Skin of body (tissue), 1 donor: ENCODE measurements at regions not wholly inside any gene's neighbourhood (a gene's known extent, or its start where the extent isn't known, plus 50 kb on each side); places are given as distances from the start of the nearest gene placed in this dataset.

ENCODE experiments used
- DNase-seq: peaks from one replicate; lab custom pipeline; 2025; lab: John Stamatoyannopoulos, UW

- no peak for DNase-seq
Observed at GRCh38 chr20:7610681-7611080, 329.6 kb downstream of the HAO1 start.

DNA sequence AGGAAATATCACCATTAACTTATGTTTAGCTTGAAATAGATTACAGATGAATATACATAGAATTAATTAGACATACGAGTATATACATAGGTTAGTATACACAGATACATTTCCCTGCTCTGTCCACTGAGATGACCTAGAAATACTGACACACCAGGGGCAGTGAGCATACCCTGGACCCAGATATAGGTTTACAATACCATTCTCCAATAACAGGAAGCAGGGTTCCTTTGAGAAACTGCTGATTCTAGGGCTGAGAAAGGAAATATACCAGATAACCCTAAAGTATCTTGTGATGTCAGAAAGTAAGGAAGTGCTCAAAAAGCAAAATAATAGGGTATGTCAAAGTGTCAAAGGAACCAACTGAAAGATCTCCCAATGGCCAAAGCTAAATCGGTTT lies 322.5 kb downstream of the HAO1 start:
- DNase-seq, result no peak

- no peak for DNase-seq
Observed at GRCh38 chr20:7622399-7622961, 317.8 kb downstream of the HAO1 start.

DNA sequence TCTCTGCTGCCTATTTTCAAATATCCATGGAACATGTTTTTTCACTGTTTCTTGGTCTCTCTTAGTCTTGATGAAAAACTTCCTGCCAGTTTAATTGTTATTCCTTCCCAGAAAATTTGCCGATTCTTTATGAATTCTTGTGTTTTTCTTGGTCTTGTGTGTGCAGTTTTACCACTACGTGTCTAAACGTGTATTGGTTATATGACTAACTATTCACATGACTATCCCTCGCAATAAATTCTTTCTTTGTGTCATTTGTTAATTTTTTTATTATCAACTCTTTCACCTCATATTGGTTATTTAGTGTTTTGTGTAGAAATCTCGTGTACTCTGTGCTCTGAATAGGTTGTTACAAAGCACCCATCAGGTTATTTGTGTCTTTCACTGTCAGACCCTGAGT lies 315.4 kb downstream of the HAO1 start:
- no peak for DNase-seq

DNA sequence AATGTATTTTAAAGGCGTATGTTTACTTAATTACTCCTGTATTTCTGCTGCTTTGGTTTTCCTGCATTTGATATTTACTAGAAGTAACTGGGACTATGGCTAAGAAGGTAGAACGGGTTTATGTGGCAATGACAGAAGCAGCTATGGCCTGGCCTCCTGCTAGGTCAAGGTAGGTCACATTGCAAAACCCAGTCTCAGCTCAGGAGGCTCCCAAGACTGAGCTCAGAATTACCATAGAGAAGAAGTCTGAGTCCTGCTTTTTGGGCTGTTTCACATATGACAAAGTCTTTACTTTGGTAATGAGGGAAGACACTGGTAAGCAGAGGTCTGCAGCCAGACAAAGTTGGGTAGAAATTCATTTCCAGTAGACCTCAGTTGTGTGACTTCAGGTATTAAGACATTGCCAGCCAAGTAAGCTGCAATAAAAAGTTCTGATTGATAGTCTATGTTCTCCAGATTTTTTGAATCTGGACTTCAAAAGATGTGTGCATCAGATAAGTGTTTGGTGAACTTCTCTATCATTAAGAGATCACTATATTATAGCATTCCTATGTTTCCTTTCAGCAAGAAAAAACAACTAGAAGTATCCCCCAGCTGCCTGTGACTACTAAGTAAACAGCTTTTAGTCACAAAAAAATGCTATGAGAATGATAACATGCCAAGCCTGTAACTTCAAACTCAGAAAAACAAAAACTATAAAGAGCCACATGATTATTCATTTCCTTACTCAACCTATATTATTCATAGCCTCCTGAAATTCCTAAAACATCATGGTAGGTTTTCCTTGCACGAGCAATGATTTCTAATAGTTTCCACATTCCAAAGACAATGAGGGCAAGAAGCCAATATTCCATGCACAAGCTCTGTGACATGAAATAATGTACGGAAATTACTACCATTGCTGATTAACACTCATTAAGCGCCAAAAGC lies 312.3 kb downstream of the HAO1 start:
- DNase-seq, result peak; percentile 82

DNA sequence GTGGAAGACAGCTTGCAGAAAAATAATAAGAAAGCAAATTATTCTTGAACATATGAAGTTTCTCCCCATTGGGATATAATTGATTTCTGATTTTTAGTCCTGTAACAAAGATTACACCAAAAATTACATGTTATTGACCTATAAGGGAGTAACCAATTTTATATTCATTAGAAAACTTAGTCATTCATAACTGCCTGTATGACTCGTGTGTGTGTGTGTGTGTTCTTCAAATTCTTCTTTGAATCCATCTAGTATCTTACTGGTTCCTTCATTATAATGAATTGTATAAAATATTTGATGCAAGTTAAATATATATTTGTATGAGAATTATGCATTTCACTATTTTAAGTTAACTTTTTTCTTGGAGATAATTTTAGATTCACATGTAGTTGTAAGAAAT lies 310.4 kb downstream of the HAO1 start:
- DNase-seq, result no peak

DNA sequence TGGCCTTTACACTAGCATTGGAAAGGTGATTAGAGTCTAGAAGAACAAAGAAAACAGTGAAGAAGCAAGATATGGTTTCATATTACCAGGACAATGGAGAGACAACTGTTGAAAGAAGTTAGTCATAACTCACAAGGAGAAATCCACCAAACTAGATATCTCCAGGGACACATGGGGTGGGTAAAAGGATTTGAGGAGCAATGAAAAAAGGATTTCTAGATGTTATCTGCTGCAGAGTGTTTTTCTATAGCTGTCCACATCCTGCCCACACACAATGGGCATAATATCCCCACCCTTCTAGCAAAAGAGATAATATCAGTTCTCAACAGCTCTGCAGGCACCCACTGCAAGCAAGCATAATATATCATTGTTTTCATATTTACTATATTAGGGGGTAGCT lies 303.1 kb downstream of the HAO1 start:
- DNase-seq, result no peak

DNA sequence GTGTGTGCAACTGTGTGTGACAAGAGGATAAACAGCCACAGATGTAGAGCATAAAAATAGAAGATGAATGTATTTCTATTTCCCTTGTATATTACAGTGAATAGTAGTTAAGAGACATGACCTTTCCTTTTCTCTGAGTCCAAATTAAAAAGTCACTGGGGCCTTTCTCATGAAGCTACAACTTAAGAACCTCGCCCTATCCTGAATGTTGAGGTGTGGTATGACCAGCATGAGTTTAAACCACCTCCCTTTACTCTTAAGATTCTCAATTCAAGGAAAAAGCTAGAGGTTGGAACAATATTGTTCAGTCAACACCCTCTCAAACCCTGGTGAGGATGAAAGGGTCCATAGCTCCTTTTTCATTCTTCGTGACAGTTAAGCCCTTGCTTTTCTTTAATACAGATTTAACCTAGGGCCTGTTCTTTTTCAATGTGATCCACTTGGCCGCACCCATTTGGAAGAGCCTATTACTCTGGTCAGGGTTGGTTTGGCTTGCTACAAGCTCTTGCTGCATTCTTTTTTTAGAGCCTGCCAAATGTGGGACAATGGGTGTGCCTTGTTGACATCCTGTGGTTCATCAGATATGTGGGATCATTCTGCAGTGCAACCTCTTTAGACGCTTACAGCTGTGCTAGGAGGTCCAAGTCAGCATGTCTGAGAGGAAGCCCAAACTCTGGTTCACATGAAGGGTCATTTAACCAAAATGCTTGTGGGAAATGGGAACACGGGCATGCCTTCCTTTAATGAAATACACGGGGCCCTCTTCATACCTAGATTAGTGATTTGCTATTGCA lies 290.0 kb downstream of the HAO1 start:
- DNase-seq, result no peak

DNA sequence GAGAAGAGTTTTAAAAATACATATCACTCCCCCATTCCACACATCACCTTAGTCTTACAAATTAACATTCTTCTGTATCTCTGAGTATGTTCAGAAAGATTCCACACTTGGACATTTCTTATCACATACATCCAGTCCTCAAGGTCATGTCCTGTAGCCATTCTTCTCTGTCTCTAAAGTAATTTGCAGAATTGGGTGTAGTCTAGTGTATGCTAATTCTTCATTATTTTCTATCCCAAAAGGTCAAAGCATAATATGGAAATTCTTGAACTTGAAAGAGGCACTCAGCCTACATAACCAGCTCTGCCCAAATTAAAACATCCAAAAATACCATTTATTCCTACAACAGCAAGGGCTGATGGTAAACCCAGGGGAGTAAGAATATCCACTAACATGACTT lies 286.0 kb downstream of the HAO1 start:
- DNase-seq, result no peak

DNA sequence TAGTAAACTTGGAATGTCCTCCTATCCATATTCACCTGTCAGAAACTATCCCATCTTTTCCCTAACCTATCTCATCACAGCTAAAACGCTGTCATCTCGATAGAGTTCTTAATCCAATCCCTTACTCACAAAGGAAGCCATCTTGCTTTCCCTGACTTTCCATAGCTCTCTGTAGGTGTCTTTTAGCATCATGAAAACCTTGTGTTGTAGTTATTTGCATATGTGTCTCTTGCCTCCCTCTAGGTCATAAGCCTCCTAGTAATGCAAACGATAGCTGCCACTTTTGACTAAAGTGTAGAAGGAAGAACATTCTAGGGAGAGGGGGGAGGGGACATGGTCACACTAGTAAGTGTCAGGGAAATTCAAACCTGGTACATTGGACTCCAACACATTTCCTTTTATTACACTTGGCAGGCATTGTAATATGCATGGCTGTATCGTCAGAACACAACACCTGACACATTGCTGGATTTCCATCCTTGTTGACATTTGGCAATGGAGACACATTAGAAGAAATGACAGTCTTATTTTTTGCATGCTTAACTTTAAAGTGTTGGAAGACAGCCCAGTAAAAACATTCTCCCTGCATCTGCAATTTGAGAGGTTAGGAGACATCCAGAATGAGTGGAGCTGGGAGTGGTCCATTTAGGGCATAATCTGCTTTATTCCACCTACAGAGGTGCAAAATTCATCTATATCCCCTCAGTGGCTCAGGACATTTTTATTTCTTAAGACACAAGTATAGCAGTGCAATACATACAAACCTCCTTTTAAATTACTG lies 283.4 kb downstream of the HAO1 start:
- no peak for DNase-seq

GRCh38 chr20:7657569-7657968 lies 282.7 kb downstream of the HAO1 start:
- no peak for DNase-seq

DNA sequence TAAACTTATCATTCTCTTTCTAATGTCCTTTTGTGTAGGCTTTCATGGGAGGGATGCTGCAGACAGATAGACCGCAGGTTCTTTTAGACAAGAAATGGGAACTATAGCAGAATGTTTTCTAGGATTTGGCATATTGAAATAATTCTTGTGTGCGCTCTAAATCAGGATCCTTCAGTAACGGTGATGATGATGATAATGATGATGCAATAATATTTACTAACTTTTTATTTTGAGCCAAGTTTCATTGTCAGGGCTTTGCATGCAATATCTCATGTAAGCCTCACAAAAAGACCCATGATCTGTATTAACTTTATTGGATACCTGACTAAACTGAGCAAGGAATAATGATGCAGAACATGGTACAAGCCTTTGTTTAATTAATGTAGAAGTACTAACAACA lies 280.1 kb downstream of the HAO1 start:
- DNase-seq, result no peak

DNA sequence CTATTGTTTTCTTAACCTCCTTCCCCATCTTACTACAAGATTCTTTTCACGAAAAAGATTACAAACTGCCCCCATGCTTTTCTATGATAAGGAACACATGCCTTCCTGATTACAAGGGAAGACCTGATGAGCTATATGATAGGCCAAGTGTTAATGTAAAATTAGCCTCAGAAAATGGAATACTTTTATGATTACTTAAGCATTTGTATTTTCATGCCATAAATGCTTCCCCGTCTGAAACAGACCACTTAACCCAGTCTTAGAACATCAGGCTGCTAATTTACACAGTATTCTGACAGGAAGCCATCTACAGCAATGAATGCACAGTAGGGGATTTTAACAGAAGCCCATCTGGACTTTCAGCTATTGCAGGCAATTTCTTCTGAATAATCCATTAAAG lies 274.9 kb downstream of the HAO1 start:
- peak; percentile 49 for DNase-seq

GRCh38 chr20:7667194-7667593 lies 273.1 kb downstream of the HAO1 start:
- DNase-seq, result no peak

- DNase-seq, result no peak
Observed at GRCh38 chr20:7672571-7672970, 267.7 kb downstream of the HAO1 start.

GRCh38 chr20:7673841-7674240 lies 266.4 kb downstream of the HAO1 start:
- DNase-seq, result no peak

DNA sequence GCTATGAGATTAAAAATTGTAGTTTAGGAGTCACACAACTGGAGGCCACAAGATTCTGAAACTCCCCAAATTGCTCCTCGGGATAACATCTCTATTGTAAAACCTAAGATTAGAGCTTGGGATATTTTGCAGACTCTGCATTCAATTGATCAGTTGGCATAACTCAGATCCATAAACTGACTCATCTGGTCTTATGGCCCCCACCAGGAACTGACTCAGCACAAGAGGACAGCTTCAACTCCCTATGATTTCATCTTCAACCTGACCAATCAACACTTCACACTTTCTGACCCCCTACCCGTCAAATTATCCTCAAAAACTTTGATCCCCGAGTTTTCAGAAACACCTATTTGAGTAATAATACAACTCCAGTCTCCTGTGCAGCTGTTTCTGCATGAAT lies 257.3 kb downstream of the HAO1 start:
- DNase-seq, result no peak

DNA sequence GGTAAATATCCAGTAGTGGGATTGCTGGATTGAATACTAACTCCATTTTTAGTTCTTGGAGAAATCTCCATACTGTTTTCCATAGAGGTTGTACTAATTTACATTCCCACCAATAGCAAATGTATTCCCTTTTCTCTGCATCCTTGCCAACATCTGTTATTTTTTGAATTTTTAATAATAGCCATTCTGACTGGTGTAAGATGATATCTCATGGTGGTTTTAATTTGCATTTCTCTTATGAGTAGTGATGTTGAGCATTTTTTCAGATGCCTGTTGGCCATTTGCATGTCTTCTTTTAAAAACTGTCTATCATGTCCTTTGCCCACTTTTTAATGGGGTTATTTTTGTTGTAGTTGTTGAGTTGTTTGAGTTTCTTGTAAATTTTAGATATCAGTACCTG lies 253.2 kb downstream of the HAO1 start:
- no peak for DNase-seq

DNA sequence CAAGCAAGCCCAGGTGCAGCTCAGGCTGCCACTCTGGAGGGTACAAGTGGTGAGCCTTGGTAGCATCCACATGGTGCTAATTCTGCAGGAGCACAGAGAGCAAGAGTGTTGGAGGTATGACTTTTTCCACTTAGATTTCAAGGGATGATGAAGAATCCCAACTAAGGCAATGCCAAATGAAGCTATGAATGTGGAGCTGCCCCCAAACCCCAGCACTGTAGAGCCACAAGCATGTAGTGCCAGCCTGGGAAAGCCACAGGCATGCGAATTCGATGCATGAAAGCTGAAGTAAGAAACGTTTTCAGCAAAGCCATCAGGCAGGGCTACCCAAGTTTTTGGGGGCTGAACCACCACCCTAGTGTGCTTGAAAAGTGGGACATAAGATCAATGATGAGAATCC lies 251.1 kb downstream of the HAO1 start:
- DNase-seq, result no peak

GRCh38 chr20:7691647-7692269 lies 248.5 kb downstream of the HAO1 start:
- DNase-seq, result no peak

DNA sequence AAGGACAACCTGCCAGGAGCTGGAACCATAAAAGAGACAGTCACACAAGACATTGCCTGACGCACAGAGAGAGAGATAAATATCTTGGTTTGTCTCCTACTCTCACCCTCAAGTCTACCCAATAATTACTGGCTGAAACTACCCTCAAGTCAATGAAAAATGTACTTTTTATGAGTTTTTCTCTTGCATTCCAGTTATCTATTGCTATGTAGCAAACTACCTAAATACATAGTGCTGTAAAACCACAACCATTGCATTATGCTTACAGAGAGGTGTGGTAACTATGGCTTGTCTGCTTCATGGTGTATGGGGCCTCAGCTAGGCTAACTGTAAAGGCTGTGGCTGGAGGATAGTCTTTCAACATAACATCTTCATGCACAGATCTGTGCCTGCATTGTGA lies 247.8 kb downstream of the HAO1 start:
- DNase-seq, result no peak
